Liver (tissue), 8 donors: ENCODE measurements at regions not wholly inside any gene's neighbourhood (a gene's known extent, or its start where the extent isn't known, plus 50 kb on each side); places are given as distances from the start of the nearest gene placed in this dataset.

Experiments used
- DNase-seq: peaks from one replicate; pipeline ENCODE4 v3.0.0-alpha.2; 2017; ENCODE audit warnings: low spot score
- H3K27ac ChIP-seq, 2 donors: one replicate each; pipeline ENCODE4 v1.7.0; 2013; ENCODE audit warnings: inconsistent platforms in 2 of 2, low read length in 2 of 2, control low read depth in 1 of 2, low read depth in 1 of 2, mild to moderate bottlenecking in 1 of 2
- H3K27me3 ChIP-seq, 4 donors: one replicate each; pipeline versions ENCODE4 v1.6.1 to v1.7.0; 2013; ENCODE audit warnings: low read length in 3 of 4, inconsistent platforms in 1 of 4, mild to moderate bottlenecking in 1 of 4, moderate library complexity in 1 of 4; ENCODE audit not compliant: control insufficient read depth in 4 of 4, insufficient read depth in 4 of 4
- H3K36me3 ChIP-seq, 4 donors: one replicate each; pipeline versions ENCODE4 v1.6.1 to v1.7.0; 2013; ENCODE audit warnings: low read length in 3 of 4, mild to moderate bottlenecking in 3 of 4, low read depth in 1 of 4, moderate library complexity in 1 of 4; ENCODE audit not compliant: control insufficient read depth in 4 of 4, insufficient read depth in 3 of 4
- H3K4me1 ChIP-seq, 4 donors: one replicate each; pipeline versions ENCODE4 v1.6.1 to v1.7.0; 2013; ENCODE audit warnings: low read length in 3 of 4, mild to moderate bottlenecking in 3 of 4, moderate library complexity in 1 of 4; ENCODE audit not compliant: control insufficient read depth in 4 of 4, insufficient read depth in 4 of 4
- H3K4me3 ChIP-seq, 3 donors: one replicate each; pipeline versions ENCODE4 v1.6.1 to v1.7.0; 2013; ENCODE audit warnings: low read length in 3 of 3, control low read depth in 1 of 3, low read depth in 1 of 3, mild to moderate bottlenecking in 1 of 3
- H3K9ac ChIP-seq, 2 donors: one replicate each; pipeline ENCODE4 v1.7.0; 2013; ENCODE audit warnings: low read length in 2 of 2, mild to moderate bottlenecking in 2 of 2, moderate library complexity in 2 of 2, control low read depth in 1 of 2, low read depth in 1 of 2
- H3K9me3 ChIP-seq, 4 donors: one replicate each; pipeline versions ENCODE4 v1.6.1 to v1.7.0; 2013; ENCODE audit warnings: low read length in 3 of 4; ENCODE audit not compliant: control insufficient read depth in 4 of 4
- ATF3 ChIP-seq: IDR thresholded peaks from 2 replicates; pipeline ENCODE4 v1.6.1; 2016; ENCODE audit warnings: antibody characterized with exemption
- CTCF ChIP-seq: fragments of 150-350 bp; IDR thresholded peaks from 2 replicates; pipeline ENCODE4 v1.5.1; 2017; ENCODE audit warnings: improper control_type of control experiment, low read depth, low read length; ENCODE audit not compliant: missing input control
- EGR1 ChIP-seq, 2 donors: IDR thresholded peaks; 2 replicates each; pipeline ENCODE4 v1.6.1; 2016 to 2018; ENCODE audit warnings: antibody characterized with exemption in 2 of 2, low read depth in 2 of 2
- FOXA1 ChIP-seq: IDR thresholded peaks from 2 replicates; pipeline ENCODE4 v1.6.1; 2016; ENCODE audit warnings: antibody characterized with exemption
- FOXA2 ChIP-seq: IDR thresholded peaks from 2 replicates; pipeline ENCODE4 v1.6.1; 2016; ENCODE audit warnings: antibody characterized with exemption
- GABPA ChIP-seq, 2 donors: IDR thresholded peaks in 1 of 2; conservative IDR thresholded peaks in 1 of 2; 2 replicates each; pipeline ENCODE4 v1.6.1; 2016; ENCODE audit warnings: antibody characterized with exemption in 2 of 2, mild to moderate bottlenecking in 1 of 2, moderate library complexity in 1 of 2
- HNF4A ChIP-seq, 2 donors: conservative IDR thresholded peaks; 2 replicates each; pipeline ENCODE4 v1.6.1; 2016; ENCODE audit warnings: antibody characterized with exemption in 2 of 2, mild to moderate bottlenecking in 2 of 2
- HNF4G ChIP-seq: IDR thresholded peaks from 2 replicates; pipeline ENCODE4 v1.6.1; 2016; ENCODE audit warnings: antibody characterized with exemption
- JUND ChIP-seq, 2 donors: IDR thresholded peaks; 2 replicates each; pipeline ENCODE4 v1.6.1; 2016; ENCODE audit warnings: antibody characterized with exemption in 2 of 2
- MAX ChIP-seq: IDR thresholded peaks from 2 replicates; pipeline ENCODE4 v1.6.1; 2016; ENCODE audit warnings: antibody characterized with exemption
- NR2F2 ChIP-seq: IDR thresholded peaks from 2 replicates; pipeline ENCODE4 v1.6.1; 2016; ENCODE audit warnings: antibody characterized with exemption
- RAD21 ChIP-seq, 2 donors: IDR thresholded peaks; 2 replicates each; pipeline ENCODE4 v1.6.1; 2016; ENCODE audit warnings: antibody characterized with exemption in 2 of 2, mild to moderate bottlenecking in 2 of 2
- REST ChIP-seq: IDR thresholded peaks from 2 replicates; pipeline ENCODE4 v1.6.1; 2016; ENCODE audit warnings: antibody characterized with exemption, mild to moderate bottlenecking
- RXRA ChIP-seq, 2 donors: IDR thresholded peaks; 2 replicates each; pipeline ENCODE4 v1.6.1; 2017 to 2018; ENCODE audit warnings: antibody characterized with exemption in 2 of 2, mild to moderate bottlenecking in 1 of 2
- SP1 ChIP-seq: IDR thresholded peaks from 2 replicates; pipeline ENCODE4 v1.6.1; 2018; ENCODE audit warnings: antibody characterized with exemption, mild to moderate bottlenecking
- TAF1 ChIP-seq: conservative IDR thresholded peaks from 2 replicates; pipeline ENCODE4 v1.6.1; 2016; ENCODE audit warnings: antibody characterized with exemption, mild to moderate bottlenecking
- YY1 ChIP-seq: IDR thresholded peaks from 2 replicates; pipeline ENCODE4 v1.6.1; 2016; ENCODE audit warnings: antibody characterized with exemption, mild to moderate bottlenecking
- ZBTB33 ChIP-seq: IDR thresholded peaks from 2 replicates; pipeline ENCODE4 v1.6.1; 2016; ENCODE audit warnings: antibody characterized with exemption
- WGBS: extraction: QIAGEN DNeasy Blood & Tissue Kit; methylation state at CpG from one replicate; pipeline ENCODE4 v1.1.7; 2013; 5-methylcytosine and 5-hydroxymethylcytosine counted together
- donor health status: healthy.
- donor health status: healthy.
- donor health status: healthy.
- donor health status: healthy.
- donor health status: healthy.

GRCh38 chr9:29068461-29068860, 1495.2 kb upstream of the C9orf72 start:
- Histone ChIP-seq H3K27ac (no peak overlapping the region), H3K4me1 (no peaks in the 10 kb centered on the region), H3K27me3 (no peaks in the 10 kb centered on the region), H3K9me3 (no peaks in the 10 kb centered on the region), H3K9ac (no peak overlapping the region), H3K4me3 (no peak overlapping the region), H3K36me3 (no peaks in the 10 kb centered on the region)
- TF ChIP-seq RXRA (IDR thresholded peaks at IDR 0.05) (no peak), FOXA1 (no peak), NR2F2 (no peak), HNF4G (no peak), FOXA2 (no peak), MAX (no peak), SP1 (no peak), REST (no peak), RAD21 (IDR thresholded peaks at IDR 0.05) (no peak), CTCF (no peak), EGR1 (IDR thresholded peaks at IDR 0.05; ENCODE audit: low read depth in 2 of 2) (no peak), HNF4A (conservative IDR thresholded peaks at IDR 0.05) (no peak), ATF3 (no peak), TAF1 (no peak), GABPA (IDR thresholded peaks at IDR 0.05 in 1 of 2, conservative IDR thresholded peaks at IDR 0.05 in 1 of 2) (no peak)
- no peak for DNase-seq
- WGBS = 79% methylated on average over 2 of the region's 2 CpGs

- DNase-seq = no peak
- Histone ChIP-seq H3K4me3 (no peak overlapping the region), H3K9ac (no peak overlapping the region), H3K27me3 (no peaks in the 10 kb centered on the region), H3K4me1 (no peaks in the 10 kb centered on the region), H3K9me3 (no peaks in the 10 kb centered on the region), H3K27ac (no peak overlapping the region), H3K36me3 (no peaks in the 10 kb centered on the region)
- TF ChIP-seq CTCF = no peak
- no peak for TF ChIP-seq TAF1
- TF ChIP-seq ATF3 = no peak
- no peak for TF ChIP-seq SP1
- TF ChIP-seq FOXA1 = no peak
- TF ChIP-seq YY1 = no peak
- no peak for TF ChIP-seq RAD21 (IDR thresholded peaks at IDR 0.05)
- TF ChIP-seq EGR1 (IDR thresholded peaks at IDR 0.05; ENCODE audit: low read depth in 2 of 2) = no peak
- TF ChIP-seq ZBTB33 = no peak
- no peak for TF ChIP-seq FOXA2
- no peak for TF ChIP-seq HNF4A (conservative IDR thresholded peaks at IDR 0.05)
- TF ChIP-seq JUND (IDR thresholded peaks at IDR 0.05) = no peak
- TF ChIP-seq MAX = no peak
- no peak for TF ChIP-seq HNF4G
- no peak for TF ChIP-seq NR2F2
- TF ChIP-seq RXRA (IDR thresholded peaks at IDR 0.05) = no peak
Measured at GRCh38 chr9:29069376-29069775, 1496.1 kb upstream of the C9orf72 start.
